ENCODE measurements at regions not wholly inside any gene's neighbourhood (a gene's known extent, or its start where the extent isn't known, plus 50 kb on each side); places are given as distances from the start of the nearest gene placed in this dataset.

GRCh38 chr4:41472081-41472480, 65.9 kb upstream of the LIMCH1 start:
- TF ChIP-seq CTCF (IDR thresholded peaks at IDR 0.05) (no peak), POLR2A (IDR thresholded peaks at IDR 0.05) (no peak)
